ENCODE measurements at regions not wholly inside any gene's neighbourhood (a gene's known extent, or its start where the extent isn't known, plus 50 kb on each side); places are given as distances from the start of the nearest gene placed in this dataset.

DNA sequence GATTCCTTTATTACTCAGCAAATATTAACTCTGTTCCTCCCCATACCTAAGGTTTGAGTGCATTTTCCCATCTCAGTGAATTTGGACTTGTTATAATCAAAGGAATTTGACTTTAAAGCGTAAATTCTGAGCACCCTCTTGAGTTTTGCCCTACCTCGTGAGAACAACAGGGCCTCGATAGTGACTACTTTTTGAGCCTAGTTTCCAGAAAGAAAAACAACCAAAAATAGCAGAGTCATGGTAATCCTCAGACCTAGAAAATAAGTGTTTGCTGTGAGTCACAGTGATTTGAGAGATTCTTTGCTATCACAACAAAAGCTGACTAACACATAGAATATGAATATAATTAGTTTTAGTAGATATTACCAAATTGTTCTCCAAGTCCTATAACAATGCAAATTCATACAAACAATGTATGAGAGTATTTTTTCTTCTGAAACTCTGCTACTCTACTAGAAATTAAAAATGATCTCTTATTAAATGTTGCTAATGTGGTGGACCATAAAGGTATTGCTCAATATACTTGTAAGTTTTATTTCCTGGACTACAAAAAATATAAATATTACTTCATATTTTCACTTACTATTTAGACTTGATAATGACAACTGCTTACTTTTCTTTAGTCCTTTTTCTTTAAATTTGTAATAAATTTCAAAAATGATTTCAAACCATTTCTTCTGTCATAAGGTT is 759.7 kb downstream of the BRINP1 start:
- DNase-seq = peak; percentile 74

DNA sequence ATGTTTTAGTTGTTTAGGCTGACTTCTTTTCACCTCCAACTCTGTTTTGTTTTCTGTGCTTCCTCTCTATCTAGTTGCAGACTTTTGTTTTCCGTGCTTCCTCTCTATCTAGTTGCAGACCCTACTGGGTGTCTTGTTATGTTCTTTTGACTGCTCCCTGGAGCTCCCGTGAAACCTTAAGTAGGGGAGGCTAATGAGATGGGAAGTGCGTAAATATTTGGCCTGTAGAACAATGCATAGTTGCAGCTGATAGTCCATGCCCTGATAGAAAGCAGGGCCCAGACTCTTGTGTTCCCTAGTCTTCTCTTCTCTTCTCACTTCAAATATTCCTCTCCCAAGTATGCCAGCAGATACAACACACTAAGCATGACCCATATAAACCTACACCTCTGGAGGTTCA is 757.0 kb downstream of the BRINP1 start:
- no peak for DNase-seq

DNA sequence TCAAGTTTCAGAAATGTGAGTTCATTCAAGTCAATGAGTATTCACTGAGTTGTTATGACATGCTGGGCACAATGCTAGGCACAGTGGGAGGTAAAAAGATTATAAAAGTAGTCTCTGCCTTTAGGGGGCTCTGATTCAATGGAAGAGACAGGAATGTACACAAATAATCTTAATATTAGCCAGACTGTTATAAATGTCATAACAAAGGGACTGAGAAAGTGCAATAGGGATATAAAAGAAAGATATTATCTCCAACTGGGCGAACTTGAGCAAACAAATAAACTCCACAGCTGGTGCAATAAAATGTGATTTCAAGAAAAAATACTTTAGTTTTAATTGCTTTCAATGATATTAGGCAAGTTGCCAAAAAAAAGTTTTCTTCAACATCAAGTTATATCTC is 755.2 kb downstream of the BRINP1 start:
- no peak for DNase-seq

DNA sequence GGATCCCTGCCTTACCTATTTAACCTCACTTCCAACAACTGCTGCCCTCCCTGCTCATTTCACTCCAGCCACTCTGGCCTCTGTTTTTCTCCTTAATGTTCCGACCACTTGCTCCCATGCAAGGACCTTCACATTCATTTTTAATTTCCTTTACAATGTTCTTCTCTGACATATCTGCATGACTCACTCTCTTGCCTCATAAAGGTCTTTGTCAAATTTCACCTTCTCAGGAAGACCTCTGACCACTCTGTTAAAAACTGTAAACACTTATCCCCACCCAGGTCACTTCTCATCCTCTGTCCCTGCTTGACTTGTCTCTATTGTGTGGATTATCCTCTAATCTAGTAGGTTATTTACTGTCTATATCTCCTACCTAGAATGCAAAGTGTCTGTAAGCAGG is 751.2 kb downstream of the BRINP1 start:
- DNase-seq = no peak

DNA sequence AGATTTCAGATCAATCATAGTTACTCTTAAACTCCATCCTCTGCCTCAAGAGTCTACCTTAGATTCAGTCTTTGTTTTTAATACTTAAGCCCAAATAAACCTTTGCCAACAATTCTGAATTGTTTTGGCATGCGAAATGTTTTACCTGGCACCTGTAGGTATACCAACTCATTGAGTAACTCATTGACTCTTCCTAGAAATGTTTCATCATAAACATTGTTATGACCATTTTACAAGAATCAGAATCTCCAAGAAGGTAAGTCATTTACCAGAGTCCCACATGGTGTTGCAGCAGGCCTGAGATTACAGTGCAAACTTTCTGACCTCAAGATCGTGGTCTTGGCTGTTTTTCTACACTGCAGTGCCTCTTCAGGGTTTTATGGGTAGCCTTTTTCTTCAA is 750.4 kb downstream of the BRINP1 start:
- no peak for DNase-seq

DNA sequence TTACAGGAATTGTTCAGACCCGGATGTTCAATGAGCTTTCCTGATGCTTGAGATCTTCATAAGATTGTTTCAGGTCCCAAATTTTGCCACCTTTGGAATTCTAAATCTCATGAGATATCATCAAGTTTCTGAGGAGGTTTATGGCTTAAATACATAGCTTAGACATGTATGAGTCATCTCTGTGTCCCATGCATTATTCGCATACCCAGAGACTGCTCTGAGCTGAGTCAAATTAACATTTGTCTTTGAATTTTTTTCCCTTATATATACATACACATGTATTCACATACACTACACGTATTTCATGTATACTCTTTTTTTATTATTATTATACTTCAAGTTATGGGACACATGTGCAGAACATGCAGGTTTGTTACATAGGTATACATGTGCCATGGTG is 744.6 kb downstream of the BRINP1 start:
- DNase-seq = peak; percentile 29

DNA sequence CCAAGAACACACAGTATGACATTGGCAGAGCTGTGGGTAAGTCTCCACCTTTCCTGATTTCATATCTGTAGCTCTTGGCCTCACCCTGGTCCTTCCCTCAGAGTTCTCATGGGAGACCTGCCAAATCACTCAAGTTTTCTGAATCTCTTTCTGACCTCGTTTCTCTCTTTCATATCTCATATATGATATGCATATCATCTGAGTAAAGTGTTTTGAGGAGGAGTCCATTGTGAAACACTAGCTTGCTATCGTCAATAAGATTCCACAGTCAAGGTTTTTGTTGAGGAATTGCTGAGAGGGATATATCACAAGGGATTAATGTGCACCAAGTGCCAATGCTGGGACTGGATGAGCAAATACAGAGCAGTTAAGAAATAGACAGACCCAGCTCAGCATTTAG is 739.2 kb downstream of the BRINP1 start:
- no peak for DNase-seq

DNA sequence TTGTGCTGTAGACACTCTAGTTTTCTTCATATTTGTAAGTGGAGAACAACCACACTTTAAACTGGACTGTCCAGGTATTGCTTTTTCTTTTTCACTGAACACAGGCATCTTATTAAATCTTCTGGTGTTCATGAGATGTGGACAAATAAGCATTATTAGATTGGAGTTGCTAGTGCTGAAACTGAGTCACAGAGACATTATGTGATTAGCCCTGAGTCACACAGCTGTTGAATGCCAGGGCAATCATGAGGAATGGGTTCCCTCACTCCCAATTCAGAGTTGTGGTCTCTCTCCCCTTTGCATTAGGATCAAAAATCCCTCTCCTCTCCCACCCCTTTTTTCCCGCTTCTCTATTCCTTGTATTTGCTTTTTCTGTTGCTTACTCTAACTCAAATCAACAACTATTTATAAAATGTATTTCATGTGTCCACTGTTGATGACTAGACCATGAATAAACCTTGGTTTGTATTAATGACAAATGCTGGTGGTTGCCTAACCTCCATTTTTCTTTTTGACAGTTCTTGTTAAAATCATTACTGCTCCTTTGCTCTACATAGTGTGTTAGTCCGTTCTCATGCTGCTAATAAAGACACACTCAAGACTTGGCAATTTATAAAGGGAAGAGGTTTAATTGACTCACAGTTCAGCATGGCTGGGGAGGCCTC is 738.2 kb downstream of the BRINP1 start:
- no peak for DNase-seq

DNA sequence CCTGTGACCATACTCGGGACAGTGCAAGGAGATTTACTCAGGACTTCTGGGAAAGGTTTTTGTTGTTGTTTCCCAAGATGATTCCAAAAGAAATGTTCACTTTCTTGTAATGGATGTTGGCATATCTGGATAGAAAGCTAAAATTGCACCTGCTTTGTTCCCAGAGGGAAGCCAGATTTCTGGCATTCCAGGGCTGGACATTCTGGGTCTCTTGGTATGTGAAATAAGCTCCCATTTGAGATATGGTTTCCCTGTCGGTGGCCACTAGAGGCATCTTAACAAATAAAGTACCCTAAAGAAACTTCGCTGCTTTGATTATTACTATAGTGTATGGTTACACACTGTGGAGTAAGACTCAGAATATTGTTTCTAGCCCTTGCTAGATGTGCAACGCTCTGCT is 737.3 kb downstream of the BRINP1 start:
- DNase-seq = no peak

DNA sequence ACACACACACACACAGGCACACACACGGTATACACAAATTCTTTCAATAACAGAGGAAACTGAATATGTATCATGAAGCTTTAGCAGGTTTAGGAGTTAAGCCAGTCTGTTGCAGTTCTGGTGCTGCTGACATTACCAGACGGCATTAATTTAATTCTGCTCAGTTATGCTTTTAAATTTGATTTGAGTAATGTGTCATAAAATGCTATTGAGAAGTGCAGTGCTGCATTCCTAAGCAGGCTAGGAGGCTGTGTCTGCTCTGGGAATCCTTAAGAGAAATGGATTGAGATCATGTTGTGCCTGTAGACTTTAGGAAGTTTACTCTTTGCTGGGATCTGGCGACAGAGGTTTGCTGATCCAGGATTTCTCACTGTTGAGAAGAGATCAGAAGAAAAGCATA is 733.8 kb downstream of the BRINP1 start:
- no peak for DNase-seq

DNA sequence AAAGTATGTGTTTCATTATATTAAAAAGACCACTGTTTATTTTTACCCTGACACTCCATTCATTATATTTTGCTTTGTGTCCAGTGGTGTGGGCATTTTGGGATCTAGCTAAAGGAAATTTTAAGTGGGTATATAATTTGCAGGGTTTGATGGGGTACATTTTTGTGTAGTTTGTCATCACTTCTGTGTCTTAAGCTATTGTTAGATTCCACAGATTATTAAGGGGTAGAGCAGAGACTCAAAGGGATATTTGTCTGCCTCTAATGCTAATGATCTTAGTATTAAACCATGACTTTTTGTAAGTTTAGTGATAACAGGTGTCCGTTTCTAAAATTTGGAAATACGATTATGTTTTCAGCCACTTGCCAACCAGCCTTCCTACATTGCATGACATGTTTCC is 731.6 kb downstream of the BRINP1 start:
- DNase-seq = no peak

DNA sequence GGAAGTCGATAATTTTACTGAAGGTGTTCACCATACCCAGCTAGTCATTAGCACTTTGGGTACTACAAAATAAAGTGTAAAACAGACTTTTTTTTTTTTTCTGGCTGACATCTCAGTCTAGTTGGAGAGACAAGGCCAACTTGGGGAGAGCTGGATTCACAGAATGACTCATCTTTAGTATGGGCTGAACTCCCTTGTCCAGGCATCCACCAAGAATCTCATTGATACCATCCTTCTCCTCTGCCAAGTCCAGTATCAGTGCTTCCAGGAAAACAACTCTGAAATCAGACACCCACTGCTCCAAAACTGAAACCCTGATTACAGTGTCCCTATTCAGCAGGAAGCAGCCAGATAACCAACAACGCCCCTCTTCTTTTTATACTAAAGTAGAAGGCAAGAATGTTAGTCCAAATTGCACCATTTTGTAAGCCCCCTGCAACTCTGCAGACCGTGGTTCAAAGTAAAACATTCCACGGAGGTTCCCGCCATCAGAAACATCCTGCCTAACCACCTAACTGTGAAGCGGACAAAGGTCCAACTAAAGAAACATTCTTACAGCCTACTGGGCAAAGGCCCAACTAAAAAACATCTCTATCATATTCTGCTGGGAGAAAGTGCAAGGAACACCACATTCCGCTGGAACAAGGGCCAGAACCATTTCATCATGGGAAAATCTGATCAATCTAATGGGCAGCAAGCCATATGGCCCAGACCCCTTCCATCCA is 728.2 kb downstream of the BRINP1 start:
- peak; percentile 67 for DNase-seq

DNA sequence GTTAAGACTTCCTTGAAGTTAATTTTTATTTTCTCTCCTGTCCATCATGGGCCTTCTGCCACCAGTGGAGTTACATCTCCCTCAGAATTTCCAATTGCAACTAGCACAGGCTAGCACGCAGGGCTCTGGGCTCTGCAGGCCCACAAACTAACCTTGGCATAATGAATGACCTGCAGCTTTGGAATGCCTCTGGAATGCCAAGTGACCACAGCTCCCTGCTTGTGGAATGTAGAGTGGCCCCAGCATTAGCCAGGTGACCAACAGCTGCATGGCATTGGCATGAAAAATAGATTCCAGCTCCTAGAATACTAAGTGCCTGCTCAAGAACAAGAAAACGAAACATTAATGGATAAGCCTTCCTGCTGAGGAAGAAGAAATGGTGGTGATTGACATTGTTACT is 726.1 kb downstream of the BRINP1 start:
- DNase-seq = peak; percentile 86

DNA sequence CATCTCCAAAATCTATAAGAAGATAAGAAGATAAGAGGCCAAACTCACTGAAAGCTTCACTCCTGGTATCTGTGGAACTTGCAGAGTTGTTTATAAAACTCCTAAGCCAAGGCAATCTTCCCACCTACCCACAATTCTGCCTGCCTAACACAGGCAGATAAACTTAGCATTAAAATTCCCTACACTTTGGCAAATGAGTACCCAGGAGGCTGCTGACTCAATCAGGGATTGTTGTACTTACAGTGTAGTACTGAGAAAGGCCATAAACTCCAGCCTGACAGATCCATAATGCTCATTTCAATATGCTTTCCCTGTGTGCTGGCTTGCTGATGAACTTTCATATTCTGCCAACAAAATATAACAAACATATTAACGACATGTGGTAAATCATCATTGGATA is 725.2 kb downstream of the BRINP1 start:
- DNase-seq = no peak

DNA sequence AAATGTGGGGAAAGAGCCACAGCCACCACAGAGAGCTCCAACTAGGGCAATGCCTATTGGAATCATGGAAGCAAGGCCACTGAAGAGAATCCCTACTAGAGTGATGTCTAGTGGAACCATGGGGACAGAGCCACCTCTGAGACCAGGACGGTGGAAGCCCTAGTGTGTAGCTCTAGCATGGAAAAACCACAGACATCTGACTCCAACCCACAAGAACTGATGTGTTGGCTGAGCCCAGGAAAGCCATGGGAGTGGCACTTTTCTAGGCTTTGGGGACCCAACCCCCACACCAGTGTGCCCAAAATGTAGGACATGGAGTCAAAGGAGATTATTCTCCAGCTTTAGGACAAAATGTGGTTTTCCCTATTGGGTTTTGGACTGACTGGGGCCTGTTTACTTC is 721.9 kb downstream of the BRINP1 start:
- DNase-seq = no peak

DNA sequence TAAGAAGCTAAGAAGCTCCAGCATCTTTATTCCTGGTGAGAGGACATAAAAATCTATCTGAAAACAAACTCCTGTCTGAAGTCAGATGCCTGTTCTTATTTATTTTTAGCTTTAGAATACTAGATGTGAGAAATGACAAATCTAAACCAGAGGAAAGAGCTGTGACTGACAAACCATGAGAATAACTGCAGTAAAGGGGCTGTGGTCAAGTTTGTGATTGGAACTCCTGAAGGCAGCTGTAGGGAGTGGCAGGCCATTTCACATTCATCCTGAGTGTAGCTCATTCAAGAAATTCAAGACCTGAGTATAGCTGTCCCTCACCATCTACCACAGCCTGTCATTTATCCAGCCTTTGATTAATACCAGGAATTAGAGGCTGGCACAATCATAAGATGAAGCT is 718.8 kb downstream of the BRINP1 start:
- no peak for DNase-seq

DNA sequence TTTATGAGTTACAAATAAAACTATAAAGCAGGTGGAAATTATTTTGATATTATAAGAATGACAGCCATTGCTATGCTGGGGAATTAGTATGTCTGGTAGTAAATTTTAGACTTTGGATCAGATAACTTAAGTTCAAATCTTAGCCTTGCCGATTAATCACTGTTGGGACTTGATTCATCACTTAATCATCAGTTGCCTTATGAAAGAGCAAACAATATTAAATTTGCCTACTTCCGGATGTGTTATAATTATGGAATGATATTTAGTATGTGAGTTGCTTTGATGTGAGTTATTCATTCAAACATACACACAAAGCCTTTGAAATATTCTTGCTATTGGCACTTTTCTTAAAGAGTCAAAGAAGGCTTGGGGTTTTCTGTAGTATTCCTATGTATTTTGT is 717.7 kb downstream of the BRINP1 start:
- DNase-seq = peak; percentile 13

DNA sequence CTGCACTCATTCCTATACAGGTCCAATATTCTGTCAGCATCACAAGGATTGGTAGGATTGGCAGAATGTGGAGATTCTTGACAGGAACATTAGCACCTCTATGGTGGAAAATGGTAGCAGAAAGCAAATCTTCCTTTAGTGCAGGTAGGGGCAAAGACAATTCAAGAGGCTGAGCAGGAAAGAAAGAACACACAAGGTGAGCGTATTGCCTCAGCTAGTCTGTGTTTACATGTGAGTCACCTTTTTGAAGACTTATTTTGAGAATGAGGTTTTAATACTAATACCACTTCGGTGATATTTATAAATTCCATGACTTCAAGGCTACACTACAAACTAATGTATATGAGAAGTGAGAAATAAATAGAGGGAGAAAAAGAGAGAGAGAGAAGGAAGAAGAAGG is 717.0 kb downstream of the BRINP1 start:
- DNase-seq = no peak

DNA sequence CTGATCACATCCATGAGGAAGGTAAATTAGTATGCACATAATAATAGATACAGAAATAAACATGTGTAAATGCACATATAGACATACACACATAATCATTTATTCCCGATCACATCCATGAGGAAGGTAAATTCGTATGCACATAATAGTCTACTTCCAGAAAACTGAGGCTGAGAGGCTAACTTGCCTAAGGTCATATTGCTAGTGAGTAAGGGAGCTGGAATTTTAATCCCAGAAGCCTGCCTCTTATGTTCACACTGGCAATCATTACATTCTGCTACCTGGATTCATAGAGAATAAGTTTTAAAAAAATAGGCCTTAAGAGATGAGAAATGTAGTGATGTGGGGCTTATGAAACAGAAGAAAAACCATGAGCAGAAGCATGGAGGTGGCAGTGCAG is 716.3 kb downstream of the BRINP1 start:
- peak; percentile 21 for DNase-seq

DNA sequence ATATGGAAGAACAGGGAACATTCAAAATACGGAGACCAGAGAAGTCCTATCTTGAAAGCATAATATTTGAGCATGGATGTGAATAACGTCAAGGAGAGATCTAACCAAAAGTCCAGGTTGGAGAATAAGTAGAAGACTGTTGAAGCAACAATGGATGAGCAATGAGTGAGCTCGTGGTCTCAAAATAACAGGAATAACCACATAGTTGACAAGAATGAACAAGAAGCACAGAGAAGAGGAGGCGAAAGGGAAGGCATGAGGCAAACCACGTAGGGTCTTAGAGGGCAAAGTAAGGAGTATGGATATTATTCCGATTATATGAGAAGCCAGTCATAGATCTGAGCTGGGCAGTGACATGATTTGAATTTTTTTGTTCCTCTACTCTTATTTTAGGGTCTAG is 710.2 kb downstream of the BRINP1 start:
- no peak for DNase-seq

DNA sequence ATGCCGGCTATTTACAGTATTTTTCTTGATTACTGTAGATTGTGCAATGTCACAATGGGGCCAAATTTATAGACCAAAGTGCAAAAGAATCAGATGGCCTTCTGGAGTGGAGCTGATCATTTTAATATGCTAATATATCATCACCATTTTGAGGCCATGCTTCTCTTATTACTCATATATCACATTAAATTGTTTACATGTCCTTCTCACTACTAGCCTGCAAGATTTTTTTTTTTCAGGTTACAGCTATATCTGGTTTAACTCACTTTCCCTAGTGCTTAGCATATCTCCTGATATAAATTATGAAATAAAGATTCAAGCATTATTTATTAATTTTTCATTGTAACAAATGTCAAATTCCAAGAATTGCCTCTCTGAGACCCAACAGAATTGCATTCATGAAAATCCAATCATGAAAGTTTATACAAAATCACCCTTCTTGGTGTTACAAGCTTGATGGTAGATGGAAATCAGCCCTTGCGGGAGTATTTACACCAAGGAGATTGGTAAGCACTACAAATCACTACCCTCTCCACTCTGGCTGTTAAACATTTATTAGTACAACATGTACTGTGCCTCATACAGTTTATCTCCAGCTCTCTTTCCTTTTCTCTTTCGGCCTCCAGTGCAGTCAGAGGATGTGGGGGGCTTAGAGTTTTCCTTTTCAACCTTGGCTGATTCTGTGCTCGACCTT is 703.9 kb downstream of the BRINP1 start:
- DNase-seq = no peak

DNA sequence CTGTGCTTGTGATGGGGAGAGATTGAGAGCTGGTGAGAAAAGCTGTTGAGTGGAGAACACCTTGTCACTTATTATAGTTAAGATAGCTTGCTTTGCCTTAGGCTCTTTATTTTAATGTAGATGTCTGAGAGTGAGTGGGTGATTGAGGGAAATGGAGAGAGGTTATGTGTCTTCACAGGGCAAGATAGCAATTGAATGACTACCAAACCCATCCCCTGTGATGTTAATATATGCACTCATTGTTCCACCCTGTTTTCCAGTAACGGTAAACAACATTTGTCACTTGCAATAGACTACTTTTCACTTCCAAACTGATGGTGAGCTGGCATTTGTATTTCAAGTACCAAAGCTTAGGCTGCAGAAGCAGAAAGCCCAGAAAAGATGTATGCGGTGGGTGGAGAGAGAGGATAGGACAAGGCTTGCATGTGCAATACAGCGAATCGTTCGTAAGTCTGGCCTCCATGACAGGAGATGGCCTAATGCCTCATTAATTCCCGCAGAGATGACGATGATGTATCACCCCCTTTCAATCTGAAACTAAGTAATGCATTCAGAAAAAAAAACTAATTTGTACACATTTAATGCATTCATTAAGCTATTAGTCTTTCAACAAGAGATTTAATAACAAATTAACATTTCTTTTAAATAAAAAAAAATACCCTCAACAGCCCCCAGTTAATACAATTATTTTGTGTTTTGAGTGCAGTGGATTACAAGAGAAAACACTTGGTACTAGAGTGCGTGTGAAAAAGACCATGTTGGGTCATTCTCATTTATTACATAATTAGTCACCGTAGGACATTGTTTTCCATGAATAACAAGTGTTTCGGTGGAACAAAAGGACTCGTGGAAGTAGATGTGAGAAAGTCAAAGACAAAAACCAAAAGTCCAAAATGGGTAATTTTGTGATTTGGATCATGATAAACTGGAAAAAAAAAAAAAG is 699.0 kb downstream of the BRINP1 start:
- DNase-seq = no peak

DNA sequence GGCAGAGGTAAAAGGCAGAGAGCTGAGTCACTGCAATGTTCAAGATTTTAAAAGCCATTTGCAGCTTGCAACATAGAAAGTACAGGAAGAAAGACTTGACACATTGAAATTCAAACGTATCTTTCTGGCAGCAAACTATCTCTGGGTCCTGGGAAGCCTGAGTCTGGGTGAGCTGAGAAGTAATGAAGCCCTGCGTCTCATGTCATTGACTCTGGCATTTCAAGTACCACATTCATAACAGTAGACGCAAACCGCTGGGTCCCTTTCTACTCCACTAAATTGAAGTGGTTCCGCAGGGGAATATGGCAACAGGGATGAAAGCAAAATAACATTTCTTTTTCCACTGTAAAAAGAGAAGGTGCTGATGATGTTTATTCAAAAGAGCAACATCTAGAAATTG is 694.3 kb downstream of the BRINP1 start:
- no peak for DNase-seq
